ENCODE measurements at regions not wholly inside any gene's neighbourhood (a gene's known extent, or its start where the extent isn't known, plus 50 kb on each side); places are given as distances from the start of the nearest gene placed in this dataset.

- no peak overlapping the region for H3K9ac ChIP-seq
- no peaks in the 10 kb centered on the region for H4K20me1 ChIP-seq (ENCODE audit: insufficient read depth)
- no peak overlapping the region for H2AFZ ChIP-seq (ENCODE audit: low read depth)
- H3K4me2 ChIP-seq: no peak overlapping the region
- no peak overlapping the region for H3K4me3 ChIP-seq (IDR thresholded peaks at IDR 0.05; ENCODE audit: insufficient read depth, low read depth, low read length)
- no peaks in the 10 kb centered on the region for H3K27me3 ChIP-seq (ENCODE audit: insufficient read depth, low read depth)
- no peaks in the 10 kb centered on the region for H3K36me3 ChIP-seq (ENCODE audit: insufficient read depth)
- no peaks in the 10 kb centered on the region for H3K4me1 ChIP-seq (ENCODE audit: low read depth, poor library complexity, severe bottlenecking)
- no peaks in the 10 kb centered on the region for H3K79me2 ChIP-seq (ENCODE audit: insufficient read depth, low read depth)
- TF ChIP-seq, protein P1, sequence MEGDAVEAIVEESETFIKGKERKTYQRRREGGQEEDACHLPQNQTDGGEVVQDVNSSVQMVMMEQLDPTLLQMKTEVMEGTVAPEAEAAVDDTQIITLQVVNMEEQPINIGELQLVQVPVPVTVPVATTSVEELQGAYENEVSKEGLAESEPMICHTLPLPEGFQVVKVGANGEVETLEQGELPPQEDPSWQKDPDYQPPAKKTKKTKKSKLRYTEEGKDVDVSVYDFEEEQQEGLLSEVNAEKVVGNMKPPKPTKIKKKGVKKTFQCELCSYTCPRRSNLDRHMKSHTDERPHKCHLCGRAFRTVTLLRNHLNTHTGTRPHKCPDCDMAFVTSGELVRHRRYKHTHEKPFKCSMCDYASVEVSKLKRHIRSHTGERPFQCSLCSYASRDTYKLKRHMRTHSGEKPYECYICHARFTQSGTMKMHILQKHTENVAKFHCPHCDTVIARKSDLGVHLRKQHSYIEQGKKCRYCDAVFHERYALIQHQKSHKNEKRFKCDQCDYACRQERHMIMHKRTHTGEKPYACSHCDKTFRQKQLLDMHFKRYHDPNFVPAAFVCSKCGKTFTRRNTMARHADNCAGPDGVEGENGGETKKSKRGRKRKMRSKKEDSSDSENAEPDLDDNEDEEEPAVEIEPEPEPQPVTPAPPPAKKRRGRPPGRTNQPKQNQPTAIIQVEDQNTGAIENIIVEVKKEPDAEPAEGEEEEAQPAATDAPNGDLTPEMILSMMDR (conservative IDR thresholded peaks at IDR 0.05; ENCODE audit: low read depth, low read length): no peak
- no peak overlapping the region for H3K27ac ChIP-seq
Observed at GRCh38 chr14:100486025-100486828, 101.0 kb downstream of the BEGAIN start.

All from KMS-11 (cell line).